ENCODE measurements at regions not wholly inside any gene's neighbourhood (a gene's known extent, or its start where the extent isn't known, plus 50 kb on each side); places are given as distances from the start of the nearest gene placed in this dataset.

- no peak overlapping the region for H3K9ac ChIP-seq (ENCODE audit: low read length)
- no peaks in the 10 kb centered on the region for H3K9me3 ChIP-seq (ENCODE audit: low read length)
- no peaks in the 10 kb centered on the region for H4K20me1 ChIP-seq (ENCODE audit: insufficient read depth, low read length)
- H3K27me3 ChIP-seq (ENCODE audit: insufficient read depth, low read length): no peaks in the 10 kb centered on the region
- H3K9me2 ChIP-seq (ENCODE audit: low read depth, low read length): no peaks in the 10 kb centered on the region
- no peaks in the 10 kb centered on the region for H3K4me1 ChIP-seq (ENCODE audit: insufficient read depth, low read length, severe bottlenecking)
- no peak overlapping the region for H3K4me2 ChIP-seq (ENCODE audit: low read length)
- H3K27ac ChIP-seq (ENCODE audit: low read depth, low read length, poor library complexity, severe bottlenecking): no peak overlapping the region
- H3F3A ChIP-seq (ENCODE audit: insufficient read depth, low read length): no peaks in the 10 kb centered on the region
- no peak overlapping the region for H2AFZ ChIP-seq (ENCODE audit: low read length)
- no peaks in the 10 kb centered on the region for H3K79me2 ChIP-seq (ENCODE audit: insufficient read depth, low read length)
- no peaks in the 10 kb centered on the region for H3K36me3 ChIP-seq (ENCODE audit: insufficient read depth, low read length)
- H3K4me3 ChIP-seq (ENCODE audit: low read depth, low read length, poor library complexity, severe bottlenecking): no peak overlapping the region
- TF ChIP-seq CTCF (IDR thresholded peaks at IDR 0.05; ENCODE audit: low read length) (no peak), EZH2 (IDR thresholded peaks at IDR 0.05; ENCODE audit: borderline replicate concordance, low read length) (no peak)
Observed at GRCh38 chr2:184154438-184154837, 443.9 kb upstream of the ZNF804A start.

- no peaks in the 10 kb centered on the region for H3K4me1 ChIP-seq (ENCODE audit: insufficient read depth, low read length, severe bottlenecking)
- no peak overlapping the region for H3K9ac ChIP-seq (ENCODE audit: low read length)
- no peaks in the 10 kb centered on the region for H3K79me2 ChIP-seq (ENCODE audit: insufficient read depth, low read length)
- H4K20me1 ChIP-seq (ENCODE audit: insufficient read depth, low read length): no peaks in the 10 kb centered on the region
- peaks cover 3% of the 10 kb centered on the region; the same call in 1 of the 2 replicates for H3K9me3 ChIP-seq (ENCODE audit: low read length)
- H3K27ac ChIP-seq (ENCODE audit: low read depth, low read length, poor library complexity, severe bottlenecking): no peak overlapping the region
- TF ChIP-seq EZH2 (IDR thresholded peaks at IDR 0.05; ENCODE audit: borderline replicate concordance, low read length) (no peak), CTCF (IDR thresholded peaks at IDR 0.05; ENCODE audit: low read length) (no peak)
- H2AFZ ChIP-seq (ENCODE audit: low read length): no peak overlapping the region
- H3K27me3 ChIP-seq (ENCODE audit: insufficient read depth, low read length): no peaks in the 10 kb centered on the region
- no peaks in the 10 kb centered on the region for H3F3A ChIP-seq (ENCODE audit: insufficient read depth, low read length)
- no peak overlapping the region for H3K4me2 ChIP-seq (ENCODE audit: low read length)
- no peak overlapping the region for H3K4me3 ChIP-seq (ENCODE audit: low read depth, low read length, poor library complexity, severe bottlenecking)
- H3K36me3 ChIP-seq (ENCODE audit: insufficient read depth, low read length): no peaks in the 10 kb centered on the region
- no peaks in the 10 kb centered on the region for H3K9me2 ChIP-seq (ENCODE audit: low read depth, low read length)
Observed at GRCh38 chr2:184155791-184156190, 442.5 kb upstream of the ZNF804A start.

- H3K4me2 ChIP-seq (ENCODE audit: low read length): no peak overlapping the region
- H3K27ac ChIP-seq (ENCODE audit: low read depth, low read length, poor library complexity, severe bottlenecking): no peak overlapping the region
- H3K27me3 ChIP-seq (ENCODE audit: insufficient read depth, low read length): no peaks in the 10 kb centered on the region
- H3K9ac ChIP-seq (ENCODE audit: low read length): no peak overlapping the region
- no peaks in the 10 kb centered on the region for H3K79me2 ChIP-seq (ENCODE audit: insufficient read depth, low read length)
- H4K20me1 ChIP-seq (ENCODE audit: insufficient read depth, low read length): no peaks in the 10 kb centered on the region
- H3K4me3 ChIP-seq (ENCODE audit: low read depth, low read length, poor library complexity, severe bottlenecking): no peak overlapping the region
- H3K4me1 ChIP-seq (ENCODE audit: insufficient read depth, low read length, severe bottlenecking): no peaks in the 10 kb centered on the region
- H3K9me2 ChIP-seq (ENCODE audit: low read depth, low read length): no peaks in the 10 kb centered on the region
- H3K36me3 ChIP-seq (ENCODE audit: insufficient read depth, low read length): no peaks in the 10 kb centered on the region
- TF ChIP-seq CTCF (IDR thresholded peaks at IDR 0.05; ENCODE audit: low read length) (no peak), EZH2 (IDR thresholded peaks at IDR 0.05; ENCODE audit: borderline replicate concordance, low read length) (no peak)
- peaks cover 3% of the 10 kb centered on the region; the same call in 1 of the 2 replicates for H3K9me3 ChIP-seq (ENCODE audit: low read length)
- H3F3A ChIP-seq (ENCODE audit: insufficient read depth, low read length): no peaks in the 10 kb centered on the region
- no peak overlapping the region for H2AFZ ChIP-seq (ENCODE audit: low read length)
Observed at GRCh38 chr2:184157141-184157540, 441.2 kb upstream of the ZNF804A start.

All from OCI-LY1 (cell line).